Lung microvascular endothelial cell (primary cell): ENCODE measurements at regions not wholly inside any gene's neighbourhood (a gene's known extent, or its start where the extent isn't known, plus 50 kb on each side); places are given as distances from the start of the nearest gene placed in this dataset.
"Not testable (repeated sequence)": the region's sequence is repeated elsewhere in the genome, so short reads cannot be mapped to it uniquely, and the experiment has no call there.

Experiments
- DNase-seq, 2 donors: peaks; one replicate each; pipeline versions ENCODE4 v3.0.0 to v3.0.0-alpha.2; 2010; ENCODE audit warnings: low read depth in 2 of 2

- no peak for DNase-seq
These were observed 1318.3 kb upstream of the RAG2 start for GRCh38 chr11:37916331-37916730.

GRCh38 chr11:37914859-37915258 lies 1316.8 kb upstream of the RAG2 start:
- DNase-seq = no peak

DNA sequence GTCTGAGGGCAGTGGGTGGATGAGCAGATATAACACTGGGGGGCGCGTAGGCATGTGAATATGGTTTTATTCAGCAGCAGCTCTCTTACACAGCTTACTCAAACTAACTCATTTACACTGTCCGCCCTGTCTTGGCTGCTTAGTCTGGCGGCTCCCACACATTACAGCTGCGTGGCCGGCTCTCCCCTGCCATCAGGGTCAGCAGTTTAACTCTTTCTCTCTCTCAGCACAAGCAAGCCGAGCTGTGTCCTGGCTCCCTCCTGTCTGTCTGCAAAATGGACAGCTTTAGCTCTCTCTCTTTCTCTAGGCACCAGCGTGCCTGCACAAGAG lies 1310.1 kb upstream of the RAG2 start:
- DNase-seq = no peak

DNA sequence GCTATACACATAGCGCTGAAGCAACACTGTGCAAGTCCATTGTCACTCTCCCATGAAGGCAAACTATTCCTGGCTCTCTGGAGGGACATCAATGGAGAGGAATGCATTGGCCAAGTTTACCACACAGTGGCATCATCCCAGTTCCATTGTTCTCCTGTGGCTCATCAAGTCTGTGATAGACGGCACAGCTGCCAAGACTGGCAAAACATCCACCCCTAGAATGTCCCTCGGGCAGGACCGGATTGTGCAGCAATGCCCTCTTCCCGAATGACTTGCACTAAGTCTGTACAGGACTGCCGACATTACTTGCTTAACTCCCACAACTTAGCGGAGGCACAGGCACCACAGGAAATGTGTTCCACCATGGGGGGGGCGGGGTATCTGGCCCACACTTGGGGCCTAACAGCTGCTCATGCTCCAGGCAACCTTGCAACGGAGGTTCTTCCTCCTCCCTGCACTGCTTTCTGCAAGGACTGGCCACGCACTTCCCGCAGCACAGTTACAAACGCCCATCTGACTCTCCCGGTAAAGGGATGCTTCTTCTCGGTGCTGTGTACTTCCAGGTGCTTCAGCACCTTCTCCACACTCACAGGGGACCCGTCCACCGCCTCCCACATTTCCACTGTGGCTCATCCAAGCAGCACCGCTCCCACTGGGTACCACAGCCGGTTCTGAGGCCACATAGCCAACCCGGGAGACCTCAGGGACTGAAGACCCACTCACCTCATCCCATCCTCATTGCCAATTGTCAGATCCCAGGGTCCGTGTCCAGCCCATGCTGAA lies 1309.6 kb upstream of the RAG2 start:
- DNase-seq = no peak

DNA sequence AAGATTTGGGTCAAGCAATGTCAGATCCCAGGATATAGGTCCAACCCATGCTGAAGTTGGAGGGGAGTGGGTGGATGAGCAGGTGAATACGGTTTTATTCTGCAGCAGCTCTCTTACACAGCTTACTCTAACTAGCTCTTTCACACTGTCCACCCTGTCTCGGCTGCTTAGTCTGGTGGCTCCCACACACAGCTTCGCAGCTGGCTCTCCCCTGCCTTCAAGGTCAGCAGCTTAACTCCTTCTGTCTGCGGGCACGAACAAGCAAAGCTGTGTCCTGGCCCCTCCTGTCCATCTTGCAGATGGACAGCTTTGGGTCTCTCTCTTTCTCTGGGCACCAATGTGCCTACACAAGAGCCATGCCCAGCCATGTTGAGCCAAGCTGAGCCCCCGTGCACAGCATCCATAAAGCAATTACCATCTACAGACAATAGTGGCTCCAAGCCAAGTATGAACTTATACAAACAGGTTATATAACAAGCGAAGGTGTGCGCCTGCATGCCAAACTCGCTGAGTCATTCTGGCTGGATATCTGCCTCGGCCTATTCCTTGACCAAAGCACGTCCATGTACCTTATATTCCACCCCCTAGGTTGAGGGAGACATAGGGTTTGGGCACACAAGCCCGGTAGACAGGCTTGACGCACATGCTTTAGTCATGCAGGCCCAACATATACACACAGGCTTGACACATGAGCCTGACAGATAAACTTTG lies 1307.8 kb upstream of the RAG2 start:
- no peak for DNase-seq

GRCh38 chr11:37896016-37896415 lies 1298.0 kb upstream of the RAG2 start:
- no peak for DNase-seq

DNA sequence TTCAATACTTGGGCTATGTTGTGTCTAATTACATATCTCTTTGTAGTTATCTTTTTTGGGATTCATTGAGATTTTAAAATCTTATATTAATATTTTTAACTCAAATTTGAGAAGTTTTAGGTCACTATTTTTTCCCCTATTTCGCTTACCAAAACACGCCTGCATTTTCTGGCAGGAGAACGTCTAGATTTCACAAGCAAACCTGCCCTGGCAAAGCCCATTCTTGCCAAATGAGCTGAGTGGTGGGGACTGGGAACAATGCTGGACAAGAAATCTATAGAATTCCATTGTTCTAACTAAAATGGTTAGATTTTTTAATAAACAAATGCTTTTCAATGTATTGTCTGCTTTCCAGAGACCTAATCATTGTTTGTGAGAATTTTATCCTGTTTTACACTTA lies 1283.7 kb upstream of the RAG2 start:
- no peak for DNase-seq

DNA sequence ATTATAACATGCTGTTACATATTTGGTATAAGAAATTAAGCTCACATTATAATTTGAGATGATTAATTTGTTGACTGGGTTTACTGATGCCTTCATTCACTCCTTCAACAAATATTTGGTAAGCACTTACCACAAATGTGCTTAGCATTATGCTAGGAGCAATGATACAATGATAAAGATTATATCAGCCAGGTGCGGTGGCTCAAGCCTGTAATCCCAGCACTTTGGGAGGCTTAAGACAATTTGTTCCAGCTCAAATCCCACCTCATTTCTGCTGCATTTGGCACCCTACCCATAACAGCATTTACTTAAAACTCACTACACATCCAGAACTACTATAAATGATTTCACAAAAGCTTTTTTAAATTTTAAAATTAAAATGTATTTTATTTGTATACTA lies 1263.6 kb upstream of the RAG2 start:
- DNase-seq = no peak

- DNase-seq = not testable (repeated sequence)
These were observed 1260.9 kb upstream of the RAG2 start for GRCh38 chr11:37858806-37859537.

DNA sequence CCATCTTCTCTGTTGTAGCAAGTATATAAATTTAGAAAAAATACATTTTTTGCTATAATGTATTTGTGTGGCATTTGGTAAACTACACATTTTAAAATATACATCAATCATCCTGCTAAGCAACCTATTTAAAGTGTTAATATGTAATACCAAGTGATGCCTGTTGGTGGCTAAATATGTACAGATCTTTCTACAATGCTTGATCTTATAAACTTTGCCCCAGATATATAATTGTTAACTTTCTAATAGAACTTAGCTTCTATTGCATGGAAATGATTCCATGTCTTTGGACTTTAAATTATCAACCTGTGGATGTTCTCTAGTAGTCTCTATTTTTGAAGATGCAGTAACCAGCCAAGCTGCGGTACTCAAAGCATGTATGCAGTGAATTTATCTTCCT lies 1260.4 kb upstream of the RAG2 start:
- DNase-seq = no peak

DNA sequence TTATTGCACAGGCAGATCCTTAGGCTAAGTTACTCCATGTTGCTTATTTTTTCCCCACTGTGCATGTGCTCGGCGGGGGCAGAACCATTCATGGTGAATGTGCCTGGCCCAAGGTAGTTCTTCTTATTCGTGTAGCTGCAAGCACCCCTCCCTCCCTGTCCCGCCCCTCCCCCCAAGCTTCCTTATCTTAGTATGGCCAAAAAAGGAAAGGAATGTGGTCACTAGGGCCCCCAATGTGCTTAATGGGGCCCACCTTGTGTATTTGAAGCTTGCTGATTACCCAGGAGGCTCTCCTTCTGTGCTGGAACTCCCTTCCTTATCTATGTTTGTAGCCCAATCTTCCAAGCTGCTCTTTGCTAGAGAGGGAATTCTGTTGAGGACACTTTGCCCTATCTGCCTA lies 1259.7 kb upstream of the RAG2 start:
- DNase-seq = no peak

DNA sequence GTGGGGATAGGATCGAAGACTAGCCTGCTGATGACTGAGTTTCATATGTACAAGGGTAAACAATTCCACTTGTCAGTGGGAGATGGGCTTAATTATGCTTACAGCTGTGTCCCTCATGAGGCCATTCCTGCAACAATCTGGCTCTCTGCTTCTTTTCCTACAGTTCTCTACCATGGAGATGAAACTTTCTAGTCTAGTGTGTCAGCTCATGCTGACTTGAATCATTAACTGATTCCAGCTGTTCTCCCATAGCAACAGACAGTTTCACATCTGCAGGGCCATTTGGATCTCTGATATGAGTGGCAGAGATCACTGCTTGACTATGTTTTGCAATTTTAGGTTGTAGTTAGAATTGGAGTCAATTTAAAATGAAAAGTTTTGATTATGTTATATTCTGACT lies 1251.7 kb upstream of the RAG2 start:
- no peak for DNase-seq

- DNase-seq = no peak
These were observed 1245.6 kb upstream of the RAG2 start for GRCh38 chr11:37843603-37844002.

DNA sequence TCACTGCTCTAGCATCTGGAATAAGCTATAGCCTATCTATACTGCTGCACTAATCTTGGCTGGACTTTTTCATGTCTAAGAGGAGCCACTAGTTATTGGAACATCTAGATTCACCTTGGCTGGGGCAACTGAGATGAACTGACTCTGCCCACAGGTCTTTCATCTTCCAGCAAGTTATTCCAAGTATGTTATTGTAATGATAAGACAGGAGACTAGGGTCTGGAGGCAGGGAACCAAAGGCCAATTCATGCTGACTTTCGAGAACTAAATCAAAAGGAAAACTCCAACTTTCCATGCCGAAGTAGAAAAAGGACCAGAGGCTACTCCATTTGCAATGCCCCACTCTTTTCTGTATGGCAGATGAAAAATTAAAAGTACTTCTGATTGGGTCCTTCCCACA lies 1243.0 kb upstream of the RAG2 start:
- DNase-seq = no peak

DNA sequence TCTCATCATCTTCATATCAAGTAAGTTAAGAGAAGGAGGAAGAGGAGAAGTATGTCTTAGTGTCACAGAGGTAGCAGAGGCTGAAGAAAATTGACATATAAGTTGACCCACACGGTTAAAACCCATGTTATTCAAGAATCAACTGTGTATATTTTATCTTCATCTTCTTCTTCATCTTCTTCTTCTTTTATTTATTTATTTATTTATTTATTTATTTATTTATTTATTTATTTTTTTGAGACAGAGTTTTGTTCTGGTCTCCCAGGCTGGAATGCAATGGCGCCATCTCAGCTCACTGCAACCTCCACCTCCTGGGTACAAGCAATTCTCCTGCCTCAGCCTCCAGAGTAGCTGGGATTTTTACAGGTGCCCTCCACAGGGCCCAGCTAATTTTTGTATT lies 1242.3 kb upstream of the RAG2 start:
- DNase-seq = not testable (repeated sequence)

- no peak for DNase-seq
These were observed 1232.5 kb upstream of the RAG2 start for GRCh38 chr11:37830529-37830928.

- no peak for DNase-seq
These were observed 1219.8 kb upstream of the RAG2 start for GRCh38 chr11:37817727-37818270.

- no peak for DNase-seq
These were observed 1214.3 kb upstream of the RAG2 start for GRCh38 chr11:37812281-37812880.

DNA sequence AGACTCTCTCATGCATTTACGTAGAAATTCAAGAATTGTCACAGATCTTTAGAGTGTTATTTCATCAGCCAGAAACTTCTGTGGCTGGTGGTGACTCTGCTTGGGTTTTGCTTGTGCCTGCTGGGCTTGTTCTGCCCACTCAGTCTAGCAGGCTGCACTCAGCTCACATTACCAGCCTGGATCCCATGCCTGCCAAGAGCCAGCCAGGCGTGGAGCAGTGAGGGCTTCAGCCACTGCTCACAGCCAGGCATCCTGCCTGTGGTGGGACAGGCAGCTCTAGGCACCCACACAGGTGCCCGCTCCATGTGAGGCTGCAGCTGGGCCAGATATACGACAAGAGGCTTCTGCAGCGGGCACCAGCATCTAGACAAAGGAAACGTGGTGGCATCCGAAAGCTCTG lies 1213.3 kb upstream of the RAG2 start:
- DNase-seq = no peak

DNA sequence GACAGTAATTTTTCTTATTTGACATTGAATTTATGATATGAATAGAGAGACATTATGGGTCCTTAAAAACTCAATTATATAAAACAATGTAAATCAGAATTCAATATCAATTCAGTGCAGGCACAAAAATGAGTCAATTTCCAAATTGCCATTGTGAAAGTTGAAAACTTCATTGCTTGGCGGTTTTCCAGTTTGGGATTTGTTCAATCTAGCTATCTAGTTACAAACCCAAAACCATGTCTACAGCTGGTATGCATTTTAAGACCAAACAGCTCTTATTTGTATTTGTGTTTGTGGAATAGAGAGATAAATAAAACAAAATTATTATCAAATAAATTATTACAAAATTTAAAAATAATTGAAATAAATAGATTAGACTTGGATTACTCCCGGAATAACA lies 1206.6 kb upstream of the RAG2 start:
- no peak for DNase-seq

- peak in 1 of 2 donors; percentile 34 for DNase-seq
These were observed 1190.3 kb upstream of the RAG2 start for GRCh38 chr11:37788141-37788877.
